ENCODE measurements at regions not wholly inside any gene's neighbourhood (a gene's known extent, or its start where the extent isn't known, plus 50 kb on each side); places are given as distances from the start of the nearest gene placed in this dataset.

- no peak for DNase-seq (ENCODE audit: low read depth)
- H3K4me3 ChIP-seq (ENCODE audit: control insufficient read depth, low read depth, low read length) = no peak overlapping the region
- TF ChIP-seq CTCF (IDR thresholded peaks at IDR 0.05; ENCODE audit: control insufficient read depth, insufficient read depth, low read depth, low read length, missing control alignments) = no peak
Observed at GRCh38 chr6:14693301-14694192, 552.3 kb upstream of the JARID2 start.

GRCh38 chr6:14694308-14694707 is 551.6 kb upstream of the JARID2 start:
- TF ChIP-seq CTCF (IDR thresholded peaks at IDR 0.05; ENCODE audit: control insufficient read depth, insufficient read depth, low read depth, low read length, missing control alignments) = no peak
- DNase-seq (ENCODE audit: low read depth) = no peak
- H3K4me3 ChIP-seq (ENCODE audit: control insufficient read depth, low read depth, low read length) = no peak overlapping the region

- TF ChIP-seq CTCF (IDR thresholded peaks at IDR 0.05; ENCODE audit: control insufficient read depth, insufficient read depth, low read depth, low read length, missing control alignments) = no peak
- DNase-seq (ENCODE audit: low read depth) = no peak
- H3K4me3 ChIP-seq (ENCODE audit: control insufficient read depth, low read depth, low read length) = no peak overlapping the region
Observed at GRCh38 chr6:14695579-14695978, 550.3 kb upstream of the JARID2 start.

- no peak overlapping the region for H3K4me3 ChIP-seq (ENCODE audit: control insufficient read depth, low read depth, low read length)
- DNase-seq (ENCODE audit: low read depth) = no peak
- TF ChIP-seq CTCF (IDR thresholded peaks at IDR 0.05; ENCODE audit: control insufficient read depth, insufficient read depth, low read depth, low read length, missing control alignments) = no peak
Observed at GRCh38 chr6:14696367-14696766, 549.5 kb upstream of the JARID2 start.

GRCh38 chr6:14697427-14697826 is 548.4 kb upstream of the JARID2 start:
- DNase-seq (ENCODE audit: low read depth) = no peak
- no peak for TF ChIP-seq CTCF (IDR thresholded peaks at IDR 0.05; ENCODE audit: control insufficient read depth, insufficient read depth, low read depth, low read length, missing control alignments)
- H3K4me3 ChIP-seq (ENCODE audit: control insufficient read depth, low read depth, low read length) = no peak overlapping the region

GRCh38 chr6:14699803-14700601 is 545.9 kb upstream of the JARID2 start:
- no peak for TF ChIP-seq CTCF (IDR thresholded peaks at IDR 0.05; ENCODE audit: control insufficient read depth, insufficient read depth, low read depth, low read length, missing control alignments)
- H3K4me3 ChIP-seq (ENCODE audit: control insufficient read depth, low read depth, low read length) = no peak overlapping the region
- no peak for DNase-seq (ENCODE audit: low read depth)
